ENCODE measurements at regions not wholly inside any gene's neighbourhood (a gene's known extent, or its start where the extent isn't known, plus 50 kb on each side); places are given as distances from the start of the nearest gene placed in this dataset.

DNA sequence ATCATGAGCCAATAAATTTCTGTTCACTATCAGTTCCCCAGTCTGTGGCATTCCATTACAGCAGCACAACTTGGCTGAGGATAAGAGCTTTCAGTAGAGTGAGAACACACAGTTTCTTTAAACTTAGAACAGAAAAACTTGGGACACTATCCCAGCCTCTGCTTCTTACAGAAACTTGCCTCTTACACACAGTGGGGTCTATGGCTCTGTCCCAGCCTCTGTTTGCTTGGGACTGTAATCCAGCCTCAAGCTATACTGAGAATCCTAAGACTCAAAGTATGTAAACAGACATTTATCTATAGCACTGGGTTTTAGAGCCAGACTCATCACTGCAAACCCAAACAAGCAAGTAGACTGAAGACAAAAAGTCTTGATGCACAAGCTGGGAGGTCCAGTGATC is 355.8 kb upstream of the VSTM2A start:
- POLR2A ChIA-PET (ENCODE audit: unreplicated experiment), result no interaction called here
- DNase-seq (no peak), ATAC-seq (no peak)
- intact Hi-C loops (cut with micrococcal nuclease), result no loop called here
- Histone ChIP-seq H3K9ac (ENCODE audit: low read length) (no peak overlapping the region), H3F3A (ENCODE audit: low read length, unreplicated experiment) (no peaks in the 10 kb centered on the region), H3K4me2 (ENCODE audit: low read length) (no peak overlapping the region), H3K79me2 (ENCODE audit: low read length) (no peaks in the 10 kb centered on the region), H4K20me1 (ENCODE audit: low read length) (no peaks in the 10 kb centered on the region), H3K9me3 (ENCODE audit: low read length) (no peaks in the 10 kb centered on the region), H3K27me3 (ENCODE audit: low read length) (no peaks in the 10 kb centered on the region), H3K36me3 (ENCODE audit: low read depth, low read length) (no peaks in the 10 kb centered on the region), H3K4me3 (ENCODE audit: low read length) (no peak overlapping the region), H3K4me1 (ENCODE audit: insufficient read depth, low read length) (no peaks in the 10 kb centered on the region), H3K27ac (ENCODE audit: low read length) (no peak overlapping the region), H3K9me2 (replicated peaks; ENCODE audit: low read length) (no peaks in the 10 kb centered on the region), H2AFZ (ENCODE audit: low read length) (no peak overlapping the region)
- TF ChIP-seq EZH2phosphoT487 (IDR thresholded peaks at IDR 0.05; ENCODE audit: borderline replicate concordance, low read length) (no peak), EZH2 (IDR thresholded peaks at IDR 0.05; ENCODE audit: low read length, unreplicated experiment) (no peak)
- CTCF ChIA-PET, result no interaction called here
- BruUV-seq (replicated peaks), result no TSS peak

DNA sequence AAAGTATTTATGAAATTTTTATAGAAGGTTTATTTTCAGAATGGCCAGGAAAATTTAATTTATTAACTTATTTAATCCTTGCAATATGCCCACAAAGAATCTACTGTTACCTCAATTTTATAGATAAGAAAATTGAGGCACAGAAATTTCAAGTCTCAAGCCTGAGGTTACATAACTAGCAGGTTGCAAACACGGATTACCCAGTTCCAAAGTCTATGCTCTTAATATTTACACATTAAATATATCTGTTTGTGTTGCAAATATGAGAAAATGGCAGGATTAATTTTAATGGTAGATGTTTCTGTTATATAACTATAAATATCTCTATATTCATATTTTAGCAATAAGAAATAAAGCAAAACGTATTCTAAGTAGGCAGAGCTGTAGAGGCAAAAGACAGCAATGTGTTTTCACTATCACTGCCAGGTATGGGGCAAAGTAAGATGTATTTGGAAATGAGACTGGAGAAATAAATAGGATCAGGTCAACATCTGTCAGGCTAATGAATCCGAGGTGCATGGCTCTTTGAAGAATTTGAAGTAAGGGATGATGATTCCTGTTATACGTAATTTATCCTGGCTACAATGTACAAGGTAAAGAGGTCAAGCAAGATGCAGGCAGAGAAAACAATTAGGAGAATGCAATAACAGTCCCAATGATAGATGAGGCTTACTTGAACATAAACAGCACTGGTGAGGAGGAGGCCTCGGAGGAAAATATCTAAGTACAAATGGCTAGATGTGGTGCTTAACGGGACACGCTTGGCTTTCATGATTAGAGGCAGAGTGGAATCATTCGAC is 354.1 kb upstream of the VSTM2A start:
- intact Hi-C loops (cut with micrococcal nuclease), result no loop called here
- no peak for DNase-seq
- H3F3A ChIP-seq (ENCODE audit: low read length, unreplicated experiment), result no peaks in the 10 kb centered on the region

DNA sequence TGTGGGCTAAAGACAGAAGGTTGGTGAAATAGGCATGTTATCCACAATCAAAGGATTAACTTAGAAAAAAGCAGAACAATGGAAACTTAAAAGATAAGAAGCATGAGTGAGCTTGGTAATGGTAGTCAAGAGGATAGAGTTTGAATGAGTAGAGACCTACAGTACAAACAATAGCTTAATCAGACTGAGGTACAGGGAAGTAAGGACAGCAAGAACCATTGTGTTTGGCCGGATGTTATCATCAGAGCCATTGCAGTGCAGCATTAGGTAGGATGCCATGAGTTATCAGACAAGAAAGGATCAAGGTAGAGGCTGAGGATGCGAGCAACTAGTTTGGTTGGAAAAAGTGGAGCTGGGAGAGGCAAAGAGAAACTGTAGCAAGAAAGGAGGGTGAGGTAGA is 353.3 kb upstream of the VSTM2A start:
- no peak for ATAC-seq
- DNase-seq, result no peak
- Histone ChIP-seq H2AFZ (ENCODE audit: low read length) (no peak overlapping the region), H3K4me3 (ENCODE audit: low read length) (no peak overlapping the region), H3K4me1 (ENCODE audit: insufficient read depth, low read length) (no peaks in the 10 kb centered on the region), H3K79me2 (ENCODE audit: low read length) (no peaks in the 10 kb centered on the region), H3K9me3 (ENCODE audit: low read length) (no peaks in the 10 kb centered on the region), H3K36me3 (ENCODE audit: low read depth, low read length) (no peaks in the 10 kb centered on the region), H3K9me2 (replicated peaks; ENCODE audit: low read length) (no peaks in the 10 kb centered on the region), H3F3A (ENCODE audit: low read length, unreplicated experiment) (no peaks in the 10 kb centered on the region), H4K20me1 (ENCODE audit: low read length) (no peaks in the 10 kb centered on the region), H3K27ac (ENCODE audit: low read length) (no peak overlapping the region), H3K9ac (ENCODE audit: low read length) (no peak overlapping the region), H3K27me3 (ENCODE audit: low read length) (no peaks in the 10 kb centered on the region), H3K4me2 (ENCODE audit: low read length) (no peak overlapping the region)
- intact Hi-C loops (cut with micrococcal nuclease), result no loop called here
- TF ChIP-seq EZH2 (IDR thresholded peaks at IDR 0.05; ENCODE audit: low read length, unreplicated experiment), result no peak
- TF ChIP-seq, protein P1, sequence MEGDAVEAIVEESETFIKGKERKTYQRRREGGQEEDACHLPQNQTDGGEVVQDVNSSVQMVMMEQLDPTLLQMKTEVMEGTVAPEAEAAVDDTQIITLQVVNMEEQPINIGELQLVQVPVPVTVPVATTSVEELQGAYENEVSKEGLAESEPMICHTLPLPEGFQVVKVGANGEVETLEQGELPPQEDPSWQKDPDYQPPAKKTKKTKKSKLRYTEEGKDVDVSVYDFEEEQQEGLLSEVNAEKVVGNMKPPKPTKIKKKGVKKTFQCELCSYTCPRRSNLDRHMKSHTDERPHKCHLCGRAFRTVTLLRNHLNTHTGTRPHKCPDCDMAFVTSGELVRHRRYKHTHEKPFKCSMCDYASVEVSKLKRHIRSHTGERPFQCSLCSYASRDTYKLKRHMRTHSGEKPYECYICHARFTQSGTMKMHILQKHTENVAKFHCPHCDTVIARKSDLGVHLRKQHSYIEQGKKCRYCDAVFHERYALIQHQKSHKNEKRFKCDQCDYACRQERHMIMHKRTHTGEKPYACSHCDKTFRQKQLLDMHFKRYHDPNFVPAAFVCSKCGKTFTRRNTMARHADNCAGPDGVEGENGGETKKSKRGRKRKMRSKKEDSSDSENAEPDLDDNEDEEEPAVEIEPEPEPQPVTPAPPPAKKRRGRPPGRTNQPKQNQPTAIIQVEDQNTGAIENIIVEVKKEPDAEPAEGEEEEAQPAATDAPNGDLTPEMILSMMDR (conservative IDR thresholded peaks at IDR 0.05; ENCODE audit: low read depth, low read length), result no peak
- TF ChIP-seq EZH2phosphoT487 (IDR thresholded peaks at IDR 0.05; ENCODE audit: borderline replicate concordance, low read length), result no peak
- BruUV-seq (replicated peaks), result no TSS peak
- POLR2A ChIA-PET (ENCODE audit: unreplicated experiment), result no interaction called here
- CTCF ChIA-PET, result no interaction called here

More for the DNA sequence above, 354.1 kb upstream of the VSTM2A start:
- no peak for ATAC-seq
- BruUV-seq (replicated peaks), result no TSS peak
- TF ChIP-seq EZH2phosphoT487 (IDR thresholded peaks at IDR 0.05; ENCODE audit: borderline replicate concordance, low read length) (no peak), EZH2 (IDR thresholded peaks at IDR 0.05; ENCODE audit: low read length, unreplicated experiment) (no peak)
- TF ChIP-seq, protein P1 (conservative IDR thresholded peaks at IDR 0.05; ENCODE audit: low read depth, low read length), result no peak
- H3K27me3 ChIP-seq (ENCODE audit: low read length), result no peaks in the 10 kb centered on the region
- H3K9ac ChIP-seq (ENCODE audit: low read length), result no peak overlapping the region
- no peaks in the 10 kb centered on the region for H4K20me1 ChIP-seq (ENCODE audit: low read length)
- H3K4me2 ChIP-seq (ENCODE audit: low read length), result no peak overlapping the region
- no peaks in the 10 kb centered on the region for H3K9me3 ChIP-seq (ENCODE audit: low read length)
- no peak overlapping the region for H3K27ac ChIP-seq (ENCODE audit: low read length)
- H3K36me3 ChIP-seq (ENCODE audit: low read depth, low read length), result no peaks in the 10 kb centered on the region
- H3K79me2 ChIP-seq (ENCODE audit: low read length), result no peaks in the 10 kb centered on the region
- CTCF ChIA-PET, result no interaction called here
- H3K4me1 ChIP-seq (ENCODE audit: insufficient read depth, low read length), result no peaks in the 10 kb centered on the region
- no peak overlapping the region for H3K4me3 ChIP-seq (ENCODE audit: low read length)
- POLR2A ChIA-PET (ENCODE audit: unreplicated experiment), result no interaction called here
- no peak overlapping the region for H2AFZ ChIP-seq (ENCODE audit: low read length)
- H3K9me2 ChIP-seq (replicated peaks; ENCODE audit: low read length), result no peaks in the 10 kb centered on the region
